ENCODE measurements at regions not wholly inside any gene's neighbourhood (a gene's known extent, or its start where the extent isn't known, plus 50 kb on each side); places are given as distances from the start of the nearest gene placed in this dataset.

DNA sequence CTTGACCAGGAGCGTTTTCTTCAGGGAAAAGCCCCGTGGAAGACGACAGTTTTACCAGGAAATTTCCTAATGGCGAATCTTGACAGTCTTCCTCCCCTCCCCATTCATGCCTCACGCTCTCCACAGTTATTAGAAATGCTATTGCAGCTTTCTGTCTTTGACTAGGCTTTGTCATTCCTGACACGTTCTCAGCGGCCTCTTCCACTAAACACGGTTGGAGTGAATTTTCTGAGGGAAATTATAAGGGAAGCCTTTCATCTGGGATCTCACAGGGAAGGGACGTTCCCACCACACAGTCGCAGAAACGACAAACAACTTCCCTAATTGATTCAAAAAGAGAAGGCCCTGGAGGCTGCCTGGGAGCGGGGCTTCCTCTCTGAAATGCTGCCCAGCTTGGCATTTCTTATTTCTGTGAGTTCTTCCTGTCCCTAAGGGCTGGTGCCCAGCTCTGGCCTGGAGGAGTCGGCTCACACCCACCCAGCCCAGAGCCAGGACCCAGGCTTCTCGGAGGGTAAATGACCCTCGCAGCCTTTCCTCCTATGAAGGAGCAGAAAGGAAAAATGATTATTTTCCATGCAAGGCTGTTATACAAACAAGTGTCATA is 57.1 kb upstream of the PPP1R26 start:
- Histone ChIP-seq H3K27ac (replicated peaks) (no peak overlapping the region), H3K4me3 (replicated peaks; ENCODE audit: insufficient read depth, low read length) (no peak overlapping the region), H3K27me3 (ENCODE audit: insufficient read depth, poor library complexity, severe bottlenecking) (no peaks in the 10 kb centered on the region)
- no peak for DNase-seq (ENCODE audit: low read depth in 1 of 2, low spot score in 1 of 2)
- TF ChIP-seq, protein P1, sequence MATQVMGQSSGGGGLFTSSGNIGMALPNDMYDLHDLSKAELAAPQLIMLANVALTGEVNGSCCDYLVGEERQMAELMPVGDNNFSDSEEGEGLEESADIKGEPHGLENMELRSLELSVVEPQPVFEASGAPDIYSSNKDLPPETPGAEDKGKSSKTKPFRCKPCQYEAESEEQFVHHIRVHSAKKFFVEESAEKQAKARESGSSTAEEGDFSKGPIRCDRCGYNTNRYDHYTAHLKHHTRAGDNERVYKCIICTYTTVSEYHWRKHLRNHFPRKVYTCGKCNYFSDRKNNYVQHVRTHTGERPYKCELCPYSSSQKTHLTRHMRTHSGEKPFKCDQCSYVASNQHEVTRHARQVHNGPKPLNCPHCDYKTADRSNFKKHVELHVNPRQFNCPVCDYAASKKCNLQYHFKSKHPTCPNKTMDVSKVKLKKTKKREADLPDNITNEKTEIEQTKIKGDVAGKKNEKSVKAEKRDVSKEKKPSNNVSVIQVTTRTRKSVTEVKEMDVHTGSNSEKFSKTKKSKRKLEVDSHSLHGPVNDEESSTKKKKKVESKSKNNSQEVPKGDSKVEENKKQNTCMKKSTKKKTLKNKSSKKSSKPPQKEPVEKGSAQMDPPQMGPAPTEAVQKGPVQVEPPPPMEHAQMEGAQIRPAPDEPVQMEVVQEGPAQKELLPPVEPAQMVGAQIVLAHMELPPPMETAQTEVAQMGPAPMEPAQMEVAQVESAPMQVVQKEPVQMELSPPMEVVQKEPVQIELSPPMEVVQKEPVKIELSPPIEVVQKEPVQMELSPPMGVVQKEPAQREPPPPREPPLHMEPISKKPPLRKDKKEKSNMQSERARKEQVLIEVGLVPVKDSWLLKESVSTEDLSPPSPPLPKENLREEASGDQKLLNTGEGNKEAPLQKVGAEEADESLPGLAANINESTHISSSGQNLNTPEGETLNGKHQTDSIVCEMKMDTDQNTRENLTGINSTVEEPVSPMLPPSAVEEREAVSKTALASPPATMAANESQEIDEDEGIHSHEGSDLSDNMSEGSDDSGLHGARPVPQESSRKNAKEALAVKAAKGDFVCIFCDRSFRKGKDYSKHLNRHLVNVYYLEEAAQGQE (IDR thresholded peaks at IDR 0.05; ENCODE audit: insufficient replicate concordance, low read depth): no peak
- TF ChIP-seq POLR2AphosphoS5 (IDR thresholded peaks at IDR 0.05; ENCODE audit: low read depth) (no peak), SPI1 (IDR thresholded peaks at IDR 0.05; ENCODE audit: borderline replicate concordance, low read depth) (no peak), GABPA (IDR thresholded peaks at IDR 0.05; ENCODE audit: low read depth) (no peak)

DNA sequence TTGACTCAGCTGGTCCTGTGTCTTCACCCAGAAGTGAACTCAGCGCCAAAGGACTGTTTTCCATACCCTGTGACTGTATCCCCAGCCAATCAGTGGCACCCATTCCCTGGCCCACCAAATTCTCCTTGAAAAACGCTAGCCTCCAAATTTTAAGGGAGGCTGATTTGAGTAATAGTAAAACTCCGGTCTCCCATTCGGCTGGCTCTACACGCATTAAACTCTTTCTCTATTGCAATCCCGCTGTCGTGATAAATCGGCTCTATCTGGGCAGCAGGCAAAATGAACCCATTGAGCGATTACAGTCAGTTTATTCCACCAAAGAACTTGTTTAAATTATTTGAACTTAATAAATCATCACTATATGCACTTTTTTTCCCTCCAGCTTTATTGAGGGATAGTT is 55.9 kb upstream of the PPP1R26 start:
- Histone ChIP-seq H3K4me3 (replicated peaks; ENCODE audit: insufficient read depth, low read length) (no peak overlapping the region), H3K27me3 (ENCODE audit: insufficient read depth, poor library complexity, severe bottlenecking) (no peaks in the 10 kb centered on the region), H3K27ac (replicated peaks) (no peak overlapping the region)
- no peak for DNase-seq (ENCODE audit: low read depth in 1 of 2, low spot score in 1 of 2)
- TF ChIP-seq, protein P2, sequence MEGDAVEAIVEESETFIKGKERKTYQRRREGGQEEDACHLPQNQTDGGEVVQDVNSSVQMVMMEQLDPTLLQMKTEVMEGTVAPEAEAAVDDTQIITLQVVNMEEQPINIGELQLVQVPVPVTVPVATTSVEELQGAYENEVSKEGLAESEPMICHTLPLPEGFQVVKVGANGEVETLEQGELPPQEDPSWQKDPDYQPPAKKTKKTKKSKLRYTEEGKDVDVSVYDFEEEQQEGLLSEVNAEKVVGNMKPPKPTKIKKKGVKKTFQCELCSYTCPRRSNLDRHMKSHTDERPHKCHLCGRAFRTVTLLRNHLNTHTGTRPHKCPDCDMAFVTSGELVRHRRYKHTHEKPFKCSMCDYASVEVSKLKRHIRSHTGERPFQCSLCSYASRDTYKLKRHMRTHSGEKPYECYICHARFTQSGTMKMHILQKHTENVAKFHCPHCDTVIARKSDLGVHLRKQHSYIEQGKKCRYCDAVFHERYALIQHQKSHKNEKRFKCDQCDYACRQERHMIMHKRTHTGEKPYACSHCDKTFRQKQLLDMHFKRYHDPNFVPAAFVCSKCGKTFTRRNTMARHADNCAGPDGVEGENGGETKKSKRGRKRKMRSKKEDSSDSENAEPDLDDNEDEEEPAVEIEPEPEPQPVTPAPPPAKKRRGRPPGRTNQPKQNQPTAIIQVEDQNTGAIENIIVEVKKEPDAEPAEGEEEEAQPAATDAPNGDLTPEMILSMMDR (IDR thresholded peaks at IDR 0.05; ENCODE audit: insufficient read depth, low read length): no peak
- TF ChIP-seq, protein P1 (IDR thresholded peaks at IDR 0.05; ENCODE audit: insufficient replicate concordance, low read depth): no peak
- TF ChIP-seq SPI1 (IDR thresholded peaks at IDR 0.05; ENCODE audit: borderline replicate concordance, low read depth) (no peak), GABPA (IDR thresholded peaks at IDR 0.05; ENCODE audit: low read depth) (no peak), POLR2AphosphoS5 (IDR thresholded peaks at IDR 0.05; ENCODE audit: low read depth) (no peak)
